IPS-NIHi11 (cell line): ENCODE measurements at regions not wholly inside any gene's neighbourhood (a gene's known extent, or its start where the extent isn't known, plus 50 kb on each side); places are given as distances from the start of the nearest gene placed in this dataset.
"Not testable (repeated sequence)": the region's sequence is repeated elsewhere in the genome, so short reads cannot be mapped to it uniquely, and the experiment has no call there.

Source experiments
- DNase-seq: peaks from one replicate; pipeline ENCODE4 v3.0.0; 2012; ENCODE audit warnings: mixed read lengths, low spot score

DNA sequence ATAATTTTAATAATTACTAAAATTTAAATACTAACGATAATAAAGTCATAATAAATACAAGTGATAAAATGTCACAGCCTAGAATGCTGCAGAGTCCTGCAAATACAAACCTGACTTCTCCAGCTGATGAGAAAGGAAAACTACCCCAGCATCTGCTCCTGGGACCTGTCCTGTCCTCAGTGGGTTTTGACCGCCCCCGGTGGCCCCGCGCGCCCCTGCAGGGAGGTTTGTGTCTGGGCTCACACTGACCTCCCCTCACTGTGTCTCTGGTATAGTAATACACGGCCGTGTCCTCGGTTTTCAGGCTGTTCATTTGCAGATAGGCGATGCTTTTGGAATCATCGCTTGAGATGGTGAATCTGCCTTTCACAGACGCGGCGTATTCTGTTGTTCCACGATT, 1139.4 kb downstream of the TMEM121 start:
- no peak for DNase-seq

DNA sequence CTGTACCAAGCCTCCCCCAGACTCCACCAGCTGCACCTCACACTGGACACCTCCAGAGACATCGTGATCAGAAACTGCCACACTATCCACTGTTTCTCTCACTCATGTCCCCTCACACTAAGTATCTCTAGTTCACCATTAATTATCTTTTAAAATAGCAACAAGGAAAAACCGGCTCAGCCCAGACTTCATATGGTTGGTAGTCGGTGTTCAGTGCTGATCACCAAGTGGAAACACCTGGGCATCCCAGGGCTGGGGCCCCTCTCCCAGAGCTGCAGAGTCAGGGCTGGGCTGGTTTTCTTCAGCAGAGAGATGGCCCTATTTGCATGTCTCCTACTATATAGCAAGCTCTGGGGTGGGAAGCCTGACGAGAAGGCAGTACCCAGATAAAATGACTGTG, 1140.0 kb downstream of the TMEM121 start:
- no peak for DNase-seq

GRCh38 chr14:106670011-106670410, 1143.6 kb downstream of the TMEM121 start:
- DNase-seq, result no peak

DNA sequence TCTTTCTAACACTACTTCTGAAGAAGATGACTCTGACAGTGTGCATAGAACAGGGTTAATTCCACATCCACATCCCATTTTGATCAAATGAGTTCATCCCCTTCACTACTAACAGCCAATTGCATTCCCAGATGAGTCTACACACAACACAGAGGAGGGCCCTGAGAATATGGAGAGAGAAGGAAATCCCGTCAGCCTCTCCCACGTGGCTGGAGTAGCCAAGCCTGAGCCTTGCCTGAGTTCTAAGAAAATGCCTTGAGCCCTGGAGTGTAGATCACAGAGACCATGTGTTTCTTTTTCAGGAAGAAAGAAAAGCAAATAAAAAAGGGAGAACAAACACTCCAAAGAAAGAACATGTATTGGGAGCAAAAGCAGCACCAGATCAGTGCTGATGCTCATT, 1147.7 kb downstream of the TMEM121 start:
- not testable (repeated sequence) for DNase-seq

DNA sequence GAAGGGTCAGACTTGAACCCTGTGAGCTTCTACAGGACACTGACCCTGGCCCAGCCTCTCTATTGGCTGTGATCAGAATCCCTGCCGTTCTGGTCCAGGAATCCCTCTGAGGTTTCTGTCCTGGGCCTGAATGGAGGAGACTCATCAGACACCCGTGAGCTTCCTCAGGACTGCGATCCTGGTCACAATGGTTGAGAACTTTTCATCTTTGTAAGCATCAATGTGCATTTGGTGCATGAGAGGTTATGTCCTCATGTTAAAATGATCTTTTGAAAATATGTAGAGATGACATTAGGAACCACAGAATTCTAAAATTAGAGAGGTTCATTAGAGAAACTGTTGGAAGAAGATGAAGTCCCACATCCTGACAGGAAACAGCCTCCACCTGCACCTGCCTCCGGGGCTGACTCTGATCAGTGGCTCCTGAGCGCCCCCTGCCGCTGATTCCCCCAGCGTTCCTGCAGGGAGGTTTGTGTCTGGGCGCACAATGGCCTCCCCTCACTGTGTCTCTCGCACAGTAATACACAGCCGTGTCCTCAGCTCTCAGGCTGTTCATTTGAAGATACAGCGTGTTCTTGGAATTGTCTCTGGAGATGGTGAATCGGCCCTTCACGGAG, 1148.2 kb downstream of the TMEM121 start:
- DNase-seq, result not testable (repeated sequence)

DNA sequence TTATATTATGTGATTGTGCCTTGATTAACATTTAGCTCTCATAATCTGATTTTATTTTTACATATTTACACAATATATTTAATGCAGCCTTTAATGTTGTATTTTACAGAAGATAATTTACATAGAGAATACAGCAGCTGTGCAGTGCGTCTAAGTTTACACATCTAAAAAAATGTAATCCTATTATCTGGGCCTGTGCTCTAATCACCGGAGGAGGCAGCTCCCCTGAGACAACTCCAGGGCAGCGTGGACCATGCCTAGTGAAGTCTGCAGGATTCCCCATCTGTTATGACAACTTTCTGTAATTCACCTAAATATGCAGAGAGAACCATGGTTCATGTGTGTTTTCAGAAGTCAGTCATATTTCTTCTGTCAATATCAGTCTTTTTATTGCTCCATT, 1149.3 kb downstream of the TMEM121 start:
- not testable (repeated sequence) for DNase-seq

DNA sequence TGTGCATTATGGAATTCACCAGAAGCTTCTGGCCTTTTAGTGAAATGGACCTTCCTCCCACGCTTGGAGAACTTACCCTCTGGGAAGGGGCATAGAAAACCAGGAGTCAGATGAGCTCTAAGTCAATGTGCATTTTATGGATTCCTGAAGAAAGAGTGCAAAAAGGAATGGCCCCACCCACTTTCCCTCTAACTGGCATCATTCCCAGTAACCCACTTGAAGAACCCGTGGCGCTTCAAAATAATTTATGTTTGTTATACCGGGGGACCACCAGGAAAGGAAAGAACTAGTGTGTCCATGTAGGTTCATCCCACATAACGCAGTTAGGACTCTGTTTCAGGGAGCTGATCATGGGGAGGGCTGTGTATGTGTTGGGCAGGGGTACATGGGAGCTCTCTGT, 1153.4 kb downstream of the TMEM121 start:
- no peak for DNase-seq

- DNase-seq, result no peak
Measured at GRCh38 chr14:106681161-106681560, 1154.8 kb downstream of the TMEM121 start.

- no peak for DNase-seq
Measured at GRCh38 chr14:106681568-106681967, 1155.2 kb downstream of the TMEM121 start.

DNA sequence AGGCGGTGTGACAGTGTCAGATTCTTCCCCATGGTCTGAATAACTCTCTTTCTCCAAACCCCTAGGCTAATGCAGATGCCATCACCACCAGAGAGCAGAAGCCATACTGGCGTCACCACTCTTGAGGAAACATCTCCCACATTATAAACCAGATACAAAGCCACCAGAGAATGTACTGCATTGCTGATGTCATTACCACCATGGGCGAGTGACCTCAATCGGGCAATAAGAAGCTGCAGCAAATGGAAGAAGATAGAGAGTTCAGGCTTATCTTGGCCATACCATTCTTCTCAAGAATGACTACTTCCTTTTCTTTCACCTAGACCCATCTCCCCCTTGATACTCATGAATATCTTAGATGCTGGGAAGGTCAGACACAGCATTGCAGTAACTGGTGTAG, 1157.2 kb downstream of the TMEM121 start:
- no peak for DNase-seq

DNA sequence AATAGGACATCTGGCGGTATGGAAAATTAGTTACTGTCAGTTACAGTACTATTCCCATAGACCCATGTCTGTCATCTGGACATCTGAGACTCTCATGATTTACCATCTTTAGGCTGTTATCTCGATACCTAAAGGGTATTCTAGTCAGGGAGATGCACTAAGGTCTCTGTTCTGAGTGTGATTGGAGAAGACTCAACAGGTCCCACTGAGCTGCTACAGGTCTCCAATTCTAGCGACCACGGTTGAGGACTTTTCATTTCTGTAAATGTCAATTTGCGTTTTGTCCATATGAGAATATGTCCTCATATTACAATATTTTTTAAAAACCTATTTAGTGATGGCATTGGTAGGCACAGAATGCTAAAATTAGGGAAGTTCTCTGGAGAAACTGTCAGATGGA, 1160.2 kb downstream of the TMEM121 start:
- no peak for DNase-seq

- DNase-seq, result no peak
Measured at GRCh38 chr14:106690333-106690891, 1164.0 kb downstream of the TMEM121 start.

- no peak for DNase-seq
Measured at GRCh38 chr14:106691601-106692291, 1165.4 kb downstream of the TMEM121 start.

DNA sequence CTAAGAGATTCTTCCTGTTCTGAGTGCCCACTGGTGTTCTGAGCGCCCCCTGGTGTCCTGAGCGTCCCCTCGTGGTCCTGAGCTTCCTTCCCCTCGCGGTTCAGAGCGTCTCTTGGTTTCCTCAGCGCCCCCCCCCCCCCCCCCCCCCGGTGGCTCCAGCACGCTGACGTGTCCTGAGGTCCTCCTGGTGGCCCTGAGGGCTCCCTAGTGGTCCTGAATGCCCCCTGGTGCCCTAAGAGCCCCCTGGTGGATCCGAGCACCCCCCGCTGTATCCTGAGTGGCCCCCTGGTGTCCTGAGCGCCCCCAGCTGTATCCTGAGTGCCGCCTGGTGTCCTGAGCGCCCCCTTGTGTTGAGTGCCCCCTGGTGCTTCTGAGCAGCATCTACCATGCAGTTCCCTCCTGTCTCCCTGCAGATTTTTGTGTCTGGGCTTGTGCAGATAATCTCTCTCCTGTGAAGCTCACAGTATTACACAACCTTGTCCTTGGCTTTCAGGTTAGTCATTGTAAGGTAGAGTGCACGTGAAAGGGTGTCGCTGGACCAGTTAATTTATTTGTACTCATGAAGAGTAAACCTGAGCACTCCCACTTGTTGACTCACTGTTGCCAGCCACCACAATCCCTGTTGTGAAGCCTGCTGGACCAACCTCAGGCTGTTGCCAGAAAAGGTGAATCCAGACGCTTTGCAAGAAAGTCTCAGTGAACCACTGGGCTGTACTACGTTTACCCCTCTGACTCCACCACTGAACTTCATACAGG, 1168.4 kb downstream of the TMEM121 start:
- no peak for DNase-seq

DNA sequence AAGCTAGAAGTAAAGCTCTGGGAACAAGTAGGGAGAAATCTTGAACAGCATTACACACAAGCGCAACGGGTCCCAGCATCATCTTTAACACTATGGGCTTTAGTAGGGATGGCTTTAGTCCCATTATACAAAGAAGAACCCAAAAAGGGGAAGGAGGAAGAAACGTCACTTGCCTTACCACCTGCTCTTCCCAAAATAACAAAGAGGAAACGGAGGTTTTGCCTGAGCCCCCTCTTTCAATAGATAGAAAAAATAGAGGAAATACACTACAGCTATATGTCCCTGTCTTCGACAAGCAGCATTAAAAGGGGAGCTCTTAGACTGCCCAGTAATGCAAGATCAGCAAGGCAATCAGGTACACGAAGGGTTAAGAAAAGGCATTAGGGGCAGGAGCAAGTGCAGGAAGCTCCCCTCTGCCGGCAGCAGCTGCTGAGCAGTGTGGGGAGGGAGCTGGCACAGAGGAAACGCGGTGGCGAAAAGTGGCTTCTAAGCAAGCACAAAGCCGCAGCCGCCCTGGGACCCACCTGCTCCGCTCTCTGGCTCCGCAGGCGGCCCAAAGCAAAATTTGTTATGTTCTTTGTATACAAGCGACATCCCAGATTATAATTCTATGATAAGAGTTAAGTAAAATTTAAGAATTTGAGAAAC, 1172.4 kb downstream of the TMEM121 start:
- DNase-seq, result not testable (repeated sequence)

DNA sequence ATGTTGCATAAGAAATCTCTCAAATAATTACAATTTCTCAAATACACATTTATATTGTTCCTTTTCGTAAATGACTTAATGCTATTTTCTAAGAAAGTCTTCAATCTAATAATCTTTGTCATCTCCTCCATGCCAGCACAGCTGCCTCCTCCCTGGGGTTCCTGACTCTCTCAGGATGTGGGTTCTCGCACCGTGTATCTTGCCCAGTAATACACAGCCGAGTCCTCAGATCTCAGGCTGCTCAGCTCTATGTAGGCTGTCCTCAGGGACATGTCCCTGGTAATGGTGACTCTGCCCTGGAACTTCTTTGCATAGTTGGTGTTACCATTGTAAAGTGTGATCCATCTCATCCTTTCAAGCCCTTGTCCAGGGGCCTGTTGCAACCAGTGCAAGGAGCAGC, 1177.3 kb downstream of the TMEM121 start:
- not testable (repeated sequence) for DNase-seq

DNA sequence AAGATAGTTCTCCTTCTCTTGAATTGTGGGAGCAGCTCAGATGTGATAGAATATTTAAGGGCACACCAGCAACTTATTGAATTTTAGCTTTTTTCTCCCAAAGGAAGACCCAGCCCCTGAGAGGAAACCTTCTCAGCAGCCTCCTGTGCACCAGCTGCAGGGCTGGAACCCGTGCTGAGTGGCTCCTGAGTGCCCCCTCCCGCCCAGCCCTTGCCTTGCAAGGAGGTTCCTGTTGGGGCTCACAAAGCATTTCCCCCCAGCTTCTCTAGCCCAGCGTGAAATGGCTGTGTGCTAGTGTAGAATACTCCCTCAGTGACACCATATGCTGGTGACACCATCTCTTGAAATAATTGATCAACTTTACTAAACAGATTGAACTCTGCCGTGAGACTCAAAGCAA, 1180.1 kb downstream of the TMEM121 start:
- not testable (repeated sequence) for DNase-seq

GRCh38 chr14:106710187-106710586, 1183.8 kb downstream of the TMEM121 start:
- not testable (repeated sequence) for DNase-seq

- DNase-seq, result not testable (repeated sequence)
Measured at GRCh38 chr14:106712513-106712912, 1186.1 kb downstream of the TMEM121 start.

DNA sequence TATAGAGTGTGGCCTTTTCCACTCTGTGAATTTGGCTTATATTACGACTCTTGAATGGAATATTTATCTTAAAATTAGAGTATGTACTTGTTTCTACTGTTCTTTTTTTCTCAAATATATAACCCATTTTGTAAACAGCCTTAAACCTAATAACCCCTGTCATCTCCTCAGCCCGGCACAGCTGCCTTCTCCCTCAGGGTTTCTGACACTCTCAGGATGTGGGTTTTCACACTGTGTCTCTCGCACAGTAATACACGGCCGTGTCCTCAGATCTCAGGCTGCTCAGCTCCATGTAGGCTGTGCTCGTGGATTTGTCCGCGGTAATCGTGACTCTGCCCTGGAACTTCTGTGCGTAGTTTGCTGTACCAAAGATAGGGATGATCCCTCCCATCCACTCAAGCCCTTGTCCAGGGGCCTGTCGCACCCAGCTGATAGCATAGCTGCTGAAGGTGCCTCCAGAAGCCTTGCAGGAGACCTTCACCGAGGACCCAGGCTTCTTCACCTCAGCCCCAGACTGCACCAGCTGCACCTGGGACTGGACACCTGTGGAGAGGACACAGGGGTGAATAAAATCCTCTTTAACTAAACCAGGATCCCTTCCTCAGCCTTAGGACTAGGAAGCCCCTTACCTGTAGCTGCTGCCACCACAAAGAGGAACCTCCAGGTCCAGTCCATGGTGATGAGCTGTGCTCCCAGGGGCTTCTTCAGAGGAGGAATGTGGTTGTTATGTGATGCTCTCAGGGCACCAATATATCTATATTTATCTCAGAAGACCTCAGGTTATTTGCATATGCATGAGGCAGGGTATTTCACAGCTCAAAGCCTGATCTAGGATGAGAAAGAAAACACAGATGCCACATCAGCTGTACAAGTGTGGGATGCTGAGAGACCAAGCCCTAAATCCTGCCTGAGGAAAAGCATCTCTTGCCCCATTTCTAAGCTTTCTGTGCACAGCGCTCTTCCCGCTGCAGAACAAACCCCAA, 1188.4 kb downstream of the TMEM121 start:
- not testable (repeated sequence) for DNase-seq

DNA sequence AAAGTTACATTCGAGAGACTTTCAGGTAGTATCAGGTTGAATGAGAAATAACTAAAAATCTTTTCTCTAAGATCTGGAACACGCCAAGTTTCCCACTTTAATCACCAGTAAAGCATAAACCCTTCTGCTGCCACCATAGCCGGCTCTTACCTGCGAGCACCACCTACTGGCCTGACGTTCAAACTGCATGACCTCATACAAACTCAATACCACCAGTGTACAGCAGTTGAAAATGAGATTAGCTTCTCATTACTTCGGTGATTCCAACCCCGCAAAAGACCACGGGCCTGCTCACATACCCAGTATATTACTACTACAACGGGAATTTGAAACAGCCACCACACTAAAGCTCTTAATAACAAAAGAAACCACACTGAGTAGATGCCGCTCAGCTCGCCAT, 1191.2 kb downstream of the TMEM121 start:
- DNase-seq, result not testable (repeated sequence)
